AG20443 (cell line): ENCODE measurements at regions not wholly inside any gene's neighbourhood (a gene's known extent, or its start where the extent isn't known, plus 50 kb on each side); places are given as distances from the start of the nearest gene placed in this dataset.
"Not testable (repeated sequence)": the region's sequence is repeated elsewhere in the genome, so short reads cannot be mapped to it uniquely, and the experiment has no call there.

Experiments used
- DNase-seq: peaks from one replicate; pipeline ENCODE4 v3.0.0; 2012; ENCODE audit warnings: low spot score, mixed read lengths

- no peak for DNase-seq
Measured at GRCh38 chr20:36082315-36082915, 72.1 kb upstream of the EPB41L1 start.

GRCh38 chr20:36083200-36083599 lies 71.3 kb upstream of the EPB41L1 start:
- not testable (repeated sequence) for DNase-seq

GRCh38 chr20:36084356-36084755 lies 70.2 kb upstream of the EPB41L1 start:
- no peak for DNase-seq

GRCh38 chr20:36084897-36085613 lies 69.5 kb upstream of the EPB41L1 start:
- DNase-seq, result no peak

GRCh38 chr20:36085686-36086267 lies 68.8 kb upstream of the EPB41L1 start:
- DNase-seq, result peak; percentile 71

DNA sequence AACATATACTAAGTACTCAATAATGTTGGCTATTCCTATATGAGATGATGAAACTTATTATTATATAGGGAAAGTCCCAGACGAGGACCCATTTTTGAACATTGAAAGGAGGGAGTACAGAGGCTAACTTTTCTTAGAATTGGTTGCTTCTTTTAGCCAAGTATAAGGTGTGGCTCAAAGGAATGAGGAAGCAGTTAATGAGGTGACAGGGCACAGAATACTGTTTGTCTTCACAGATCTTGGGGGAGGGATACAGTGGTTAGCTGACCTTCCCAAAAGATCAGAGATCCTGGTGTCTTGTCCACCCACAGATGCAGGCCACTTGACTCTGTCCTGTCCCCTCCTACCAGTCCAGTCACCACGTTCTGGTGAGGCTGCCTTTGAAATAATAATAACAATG lies 67.8 kb upstream of the EPB41L1 start:
- DNase-seq, result no peak

DNA sequence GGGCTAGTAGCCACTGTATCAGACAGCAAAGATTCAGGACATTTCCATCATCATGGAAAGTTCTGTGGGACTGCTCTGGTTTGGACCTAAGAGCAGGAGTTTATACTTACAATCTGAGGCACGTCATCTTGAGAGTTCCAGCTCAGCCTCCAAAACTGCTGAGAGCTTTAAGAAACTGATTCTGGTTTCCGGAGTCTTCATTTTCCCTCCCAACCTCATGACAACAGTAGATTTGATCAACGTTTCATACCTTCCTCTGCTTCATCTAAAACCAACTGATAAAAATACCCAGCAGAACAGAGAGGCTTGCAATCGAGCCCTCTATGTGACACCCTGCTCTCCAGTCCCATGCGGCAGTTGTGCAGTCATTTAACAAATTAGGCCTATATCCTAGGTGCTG lies 64.3 kb upstream of the EPB41L1 start:
- DNase-seq, result no peak

GRCh38 chr20:36091561-36092397 lies 62.8 kb upstream of the EPB41L1 start:
- DNase-seq, result no peak

- peak; percentile 70 for DNase-seq
Measured at GRCh38 chr20:36092398-36093024, 62.0 kb upstream of the EPB41L1 start.

DNA sequence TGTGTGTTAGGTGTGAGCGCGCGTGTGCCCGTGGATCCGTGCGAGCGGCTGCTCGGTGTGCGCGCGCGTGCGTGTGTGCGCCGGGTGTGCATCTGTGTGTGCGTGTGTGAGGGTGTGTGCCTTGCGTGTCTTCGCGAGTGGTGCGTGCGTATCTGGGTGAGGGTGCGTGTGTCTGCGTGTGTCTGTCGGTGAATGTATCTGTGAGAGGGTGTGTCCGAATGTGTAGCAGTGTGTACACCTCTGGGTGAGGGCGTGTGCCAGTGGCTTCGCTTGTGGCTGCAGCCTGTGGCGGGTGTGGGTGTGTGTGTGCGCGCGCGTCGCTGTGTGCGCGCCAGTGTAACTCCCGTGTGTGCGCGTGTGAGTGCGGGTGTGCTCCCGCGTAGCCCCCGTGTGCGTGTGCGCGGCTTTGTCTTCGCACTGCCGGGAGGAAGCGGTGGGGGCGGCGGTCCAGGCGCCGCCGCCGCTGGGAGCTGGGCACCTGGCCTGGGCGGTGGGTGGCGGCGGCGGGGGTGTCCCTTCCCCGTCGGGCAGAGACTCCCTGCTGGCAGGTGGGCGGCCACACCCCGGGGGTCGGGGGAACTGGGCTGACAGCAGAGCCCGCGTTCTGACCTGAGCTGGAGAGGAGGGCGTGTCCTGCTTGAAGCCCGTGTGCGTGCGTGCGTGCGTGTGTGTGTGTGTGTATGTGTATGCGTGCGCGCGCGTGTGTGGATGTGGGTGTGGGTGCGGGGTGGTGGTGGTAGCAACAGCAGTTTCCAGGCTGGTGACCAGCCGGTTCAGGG lies 61.3 kb upstream of the EPB41L1 start:
- peak; percentile 47 for DNase-seq

DNA sequence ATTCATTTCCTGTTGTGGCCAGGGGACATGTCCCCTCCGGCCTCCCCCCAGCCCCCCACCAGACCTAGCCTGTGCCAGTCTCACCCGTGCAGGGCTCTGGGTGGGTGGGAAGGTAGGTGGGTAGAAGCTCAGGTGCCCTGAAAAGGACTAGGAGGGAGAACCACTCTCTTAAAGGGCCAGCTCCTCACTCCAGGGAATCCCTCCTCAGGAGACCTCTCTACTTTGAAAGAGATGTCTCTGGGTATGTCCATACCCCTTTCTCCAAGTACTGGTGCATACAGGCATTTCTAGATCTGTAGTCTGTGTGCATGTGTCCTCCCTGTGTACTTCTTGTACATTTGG lies 60.8 kb upstream of the EPB41L1 start:
- DNase-seq, result no peak

DNA sequence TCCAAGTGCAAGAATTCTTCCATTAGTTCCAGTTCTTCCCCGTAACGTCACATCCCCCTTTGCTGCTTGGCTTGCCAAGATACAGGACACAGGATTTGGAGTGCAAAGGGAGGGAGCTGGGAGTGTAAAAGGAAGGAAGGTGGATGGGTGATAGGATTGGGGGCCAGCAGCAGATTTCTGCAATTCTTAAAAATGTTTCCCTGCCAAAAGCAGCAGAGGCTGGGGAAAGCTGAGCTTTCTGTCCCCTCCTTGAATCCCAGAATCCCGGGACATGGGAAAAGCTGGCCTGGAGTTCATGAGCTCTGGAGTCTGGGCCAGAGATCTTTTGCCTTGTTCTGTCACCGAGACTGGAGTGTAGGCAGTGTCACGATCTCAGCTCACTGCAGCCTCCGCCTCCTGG lies 60.0 kb upstream of the EPB41L1 start:
- no peak for DNase-seq

- DNase-seq, result no peak
Measured at GRCh38 chr20:36096435-36096834, 58.1 kb upstream of the EPB41L1 start.

GRCh38 chr20:36097337-36098151 lies 57.0 kb upstream of the EPB41L1 start:
- no peak for DNase-seq

- no peak for DNase-seq
Measured at GRCh38 chr20:36098364-36098763, 56.2 kb upstream of the EPB41L1 start.

DNA sequence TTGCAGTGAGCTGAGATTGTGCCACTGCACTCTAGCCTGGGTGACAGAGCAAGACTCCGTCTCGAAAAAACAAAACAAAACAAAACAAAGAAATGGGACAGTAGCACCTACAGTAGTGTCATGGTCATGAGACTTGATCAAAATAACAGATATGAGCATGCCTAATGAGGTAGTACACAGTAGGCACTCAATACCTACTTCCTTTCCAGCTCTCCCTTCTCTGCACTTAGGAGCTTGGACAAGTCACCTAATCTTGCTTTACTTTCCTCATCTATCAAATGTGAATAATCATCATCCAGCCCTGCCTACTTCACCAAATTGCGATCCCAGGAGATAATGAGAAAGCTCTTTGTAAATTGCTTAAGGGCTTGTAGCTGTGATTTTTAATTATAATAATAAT lies 55.4 kb upstream of the EPB41L1 start:
- DNase-seq, result no peak

GRCh38 chr20:36101192-36101591 lies 53.3 kb upstream of the EPB41L1 start:
- DNase-seq, result no peak

DNA sequence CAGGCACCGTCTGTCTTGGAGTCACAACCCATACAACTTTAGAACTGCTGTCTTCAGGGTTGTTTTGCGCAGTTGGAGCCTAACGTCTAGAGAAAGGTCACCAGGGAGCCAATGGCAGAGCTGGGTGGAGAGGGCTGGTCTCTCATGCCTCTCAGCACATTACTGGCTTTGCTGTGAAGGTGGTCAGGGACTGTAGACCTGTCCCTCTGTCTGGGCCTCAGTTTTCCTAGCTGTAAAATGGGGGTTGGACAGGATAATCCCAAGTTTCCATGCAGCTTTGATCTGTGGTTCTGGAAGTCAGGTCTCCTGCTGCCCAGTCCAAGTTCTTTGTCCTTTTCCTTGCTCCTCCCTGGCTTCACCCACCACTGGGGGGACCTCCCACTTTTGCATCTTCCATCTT lies 52.2 kb upstream of the EPB41L1 start:
- DNase-seq, result no peak

DNA sequence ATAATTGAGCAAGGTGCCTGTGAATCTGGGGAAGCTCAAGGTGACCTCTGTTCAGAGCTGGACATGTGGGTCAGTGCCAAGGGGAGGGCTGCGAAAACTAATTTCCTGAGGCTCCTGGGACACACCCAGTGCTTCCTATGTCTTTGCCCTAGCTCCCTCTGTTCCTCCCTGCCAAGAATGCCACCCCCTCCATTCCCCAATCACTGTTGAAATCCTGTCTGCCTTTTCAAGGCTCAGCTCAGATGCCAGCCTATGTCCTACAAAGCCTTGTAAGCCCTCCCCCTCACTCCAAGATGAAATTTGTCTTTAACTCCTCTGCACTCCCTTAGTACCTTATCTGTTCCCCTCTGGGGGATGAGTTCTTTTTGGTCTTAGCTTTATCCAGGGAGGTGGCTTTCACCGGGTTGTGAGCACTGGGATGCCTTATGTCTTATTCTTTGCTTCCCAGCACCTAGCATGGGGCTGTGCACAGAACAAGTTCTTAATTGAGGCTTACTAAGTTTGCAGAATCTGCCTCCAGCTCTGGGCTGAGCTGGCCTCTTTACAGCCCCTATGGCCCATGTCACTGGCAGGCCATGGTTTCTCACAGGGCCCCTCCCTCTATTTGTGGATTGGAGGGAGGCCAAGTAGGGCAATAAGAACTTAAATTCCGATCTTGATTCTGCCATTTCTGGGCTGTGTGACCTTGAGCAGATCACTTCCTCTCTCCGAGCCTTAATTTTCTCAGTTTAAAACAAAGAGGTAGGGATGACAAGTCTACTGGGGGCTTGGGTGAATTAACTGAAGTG lies 51.5 kb upstream of the EPB41L1 start:
- no peak for DNase-seq

GRCh38 chr20:36104244-36104643 lies 50.3 kb upstream of the EPB41L1 start:
- no peak for DNase-seq
